ENCODE measurements at regions not wholly inside any gene's neighbourhood (a gene's known extent, or its start where the extent isn't known, plus 50 kb on each side); places are given as distances from the start of the nearest gene placed in this dataset.

DNA sequence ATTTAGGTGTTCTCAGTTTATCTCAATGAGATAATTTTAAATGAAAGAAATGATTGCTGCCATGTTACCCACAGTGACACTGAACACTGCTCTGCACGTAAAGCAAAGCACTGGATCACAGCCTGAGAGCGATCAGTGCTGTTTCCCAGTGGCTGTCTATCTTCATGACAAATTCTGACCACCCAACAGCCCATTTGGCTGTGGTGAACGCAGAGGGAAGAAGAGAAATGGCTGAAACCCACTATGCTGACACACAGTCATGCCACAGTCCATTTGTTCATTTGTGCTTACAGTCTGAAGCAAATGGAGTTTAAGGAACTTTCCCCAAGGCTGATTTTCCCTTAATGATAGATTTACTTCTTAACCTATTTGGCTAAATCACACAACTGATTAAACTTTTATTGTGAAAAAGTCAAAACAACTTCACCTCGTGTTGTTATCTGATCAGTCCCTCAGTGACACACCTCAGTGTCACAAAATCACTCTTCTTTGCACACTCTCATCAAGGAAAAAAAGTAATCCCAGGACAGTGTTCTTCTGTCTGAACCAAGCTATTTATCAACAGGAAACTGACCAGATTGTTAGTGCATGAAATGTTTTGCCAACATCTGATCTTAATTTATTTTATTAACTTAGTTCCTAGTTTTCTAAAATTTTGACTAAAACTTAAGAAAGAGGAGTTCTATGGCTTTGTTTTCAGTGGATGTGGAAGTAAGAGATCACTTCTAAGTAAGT is 225.1 kb downstream of the TBX18 start:
- ChIA-PET CTCF (interaction anchor here (0.7 to 1.5 kb wide), 3 partner anchors 13 to 255 kb away, joined by 3 read pairs; no protein-coding TSS in a partner anchor), POLR2A (no interaction called here)
- H3K9me2 ChIP-seq = peaks cover 4% of the 10 kb centered on the region; the same call in 1 of the 2 replicates
- H3K4me2 ChIP-seq = no peak overlapping the region
- H3K36me3 ChIP-seq (replicated peaks in 1 of 2; ENCODE audit: control insufficient read depth in 1 of 2, insufficient read depth in 2 of 2, low read length in 1 of 2) = no peaks in the 10 kb centered on the region
- no peaks in the 10 kb centered on the region for H3K9me3 ChIP-seq
- 78% methylated on average over 4 of the region's 4 CpGs for WGBS (ENCODE audit: low lambda C conversion rate)
- no peaks in the 10 kb centered on the region for H4K20me1 ChIP-seq (ENCODE audit: insufficient read depth)
- TF ChIP-seq, protein P1, sequence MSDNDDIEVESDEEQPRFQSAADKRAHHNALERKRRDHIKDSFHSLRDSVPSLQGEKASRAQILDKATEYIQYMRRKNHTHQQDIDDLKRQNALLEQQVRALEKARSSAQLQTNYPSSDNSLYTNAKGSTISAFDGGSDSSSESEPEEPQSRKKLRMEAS (IDR thresholded peaks at IDR 0.05; ENCODE audit: low read depth) = no peak
- TF ChIP-seq, protein P2, sequence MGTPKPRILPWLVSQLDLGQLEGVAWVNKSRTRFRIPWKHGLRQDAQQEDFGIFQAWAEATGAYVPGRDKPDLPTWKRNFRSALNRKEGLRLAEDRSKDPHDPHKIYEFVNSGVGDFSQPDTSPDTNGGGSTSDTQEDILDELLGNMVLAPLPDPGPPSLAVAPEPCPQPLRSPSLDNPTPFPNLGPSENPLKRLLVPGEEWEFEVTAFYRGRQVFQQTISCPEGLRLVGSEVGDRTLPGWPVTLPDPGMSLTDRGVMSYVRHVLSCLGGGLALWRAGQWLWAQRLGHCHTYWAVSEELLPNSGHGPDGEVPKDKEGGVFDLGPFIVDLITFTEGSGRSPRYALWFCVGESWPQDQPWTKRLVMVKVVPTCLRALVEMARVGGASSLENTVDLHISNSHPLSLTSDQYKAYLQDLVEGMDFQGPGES (IDR thresholded peaks at IDR 0.05; ENCODE audit: low read depth, low read length) = no peak
- TF ChIP-seq, protein P3, sequence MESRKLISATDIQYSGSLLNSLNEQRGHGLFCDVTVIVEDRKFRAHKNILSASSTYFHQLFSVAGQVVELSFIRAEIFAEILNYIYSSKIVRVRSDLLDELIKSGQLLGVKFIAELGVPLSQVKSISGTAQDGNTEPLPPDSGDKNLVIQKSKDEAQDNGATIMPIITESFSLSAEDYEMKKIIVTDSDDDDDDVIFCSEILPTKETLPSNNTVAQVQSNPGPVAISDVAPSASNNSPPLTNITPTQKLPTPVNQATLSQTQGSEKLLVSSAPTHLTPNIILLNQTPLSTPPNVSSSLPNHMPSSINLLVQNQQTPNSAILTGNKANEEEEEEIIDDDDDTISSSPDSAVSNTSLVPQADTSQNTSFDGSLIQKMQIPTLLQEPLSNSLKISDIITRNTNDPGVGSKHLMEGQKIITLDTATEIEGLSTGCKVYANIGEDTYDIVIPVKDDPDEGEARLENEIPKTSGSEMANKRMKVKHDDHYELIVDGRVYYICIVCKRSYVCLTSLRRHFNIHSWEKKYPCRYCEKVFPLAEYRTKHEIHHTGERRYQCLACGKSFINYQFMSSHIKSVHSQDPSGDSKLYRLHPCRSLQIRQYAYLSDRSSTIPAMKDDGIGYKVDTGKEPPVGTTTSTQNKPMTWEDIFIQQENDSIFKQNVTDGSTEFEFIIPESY (IDR thresholded peaks at IDR 0.05; ENCODE audit: borderline replicate concordance, low read depth) = no peak
- TF ChIP-seq NFIC (IDR thresholded peaks at IDR 0.05; ENCODE audit: borderline replicate concordance) (no peak), FOXM1 (IDR thresholded peaks at IDR 0.05; ENCODE audit: low read depth) (no peak), FOSL2 (IDR thresholded peaks at IDR 0.05; ENCODE audit: borderline replicate concordance, low read depth) (no peak), TCF12 (IDR thresholded peaks at IDR 0.05) (peak; percentile 71), NRF1 (IDR thresholded peaks at IDR 0.05; ENCODE audit: low read depth, low read length) (no peak), GABPA (IDR thresholded peaks at IDR 0.05; ENCODE audit: low read depth) (no peak), RAD21 (IDR thresholded peaks at IDR 0.05; ENCODE audit: low read length) (no peak), JUND (IDR thresholded peaks at IDR 0.05) (no peak), SMC3 (IDR thresholded peaks at IDR 0.05; ENCODE audit: low read depth, low read length) (no peak), RXRA (IDR thresholded peaks at IDR 0.05; ENCODE audit: borderline replicate concordance, low read depth) (no peak), SIN3A (IDR thresholded peaks at IDR 0.05; ENCODE audit: borderline replicate concordance, low read depth, low read length) (no peak), EZH2phosphoT487 (IDR thresholded peaks at IDR 0.05; ENCODE audit: borderline replicate concordance, low read depth) (no peak)
- TF ChIP-seq, protein P4, sequence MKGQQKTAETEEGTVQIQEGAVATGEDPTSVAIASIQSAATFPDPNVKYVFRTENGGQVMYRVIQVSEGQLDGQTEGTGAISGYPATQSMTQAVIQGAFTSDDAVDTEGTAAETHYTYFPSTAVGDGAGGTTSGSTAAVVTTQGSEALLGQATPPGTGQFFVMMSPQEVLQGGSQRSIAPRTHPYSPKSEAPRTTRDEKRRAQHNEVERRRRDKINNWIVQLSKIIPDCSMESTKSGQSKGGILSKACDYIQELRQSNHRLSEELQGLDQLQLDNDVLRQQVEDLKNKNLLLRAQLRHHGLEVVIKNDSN (IDR thresholded peaks at IDR 0.05; ENCODE audit: borderline replicate concordance, low read depth) = no peak
- TF ChIP-seq, protein P5, sequence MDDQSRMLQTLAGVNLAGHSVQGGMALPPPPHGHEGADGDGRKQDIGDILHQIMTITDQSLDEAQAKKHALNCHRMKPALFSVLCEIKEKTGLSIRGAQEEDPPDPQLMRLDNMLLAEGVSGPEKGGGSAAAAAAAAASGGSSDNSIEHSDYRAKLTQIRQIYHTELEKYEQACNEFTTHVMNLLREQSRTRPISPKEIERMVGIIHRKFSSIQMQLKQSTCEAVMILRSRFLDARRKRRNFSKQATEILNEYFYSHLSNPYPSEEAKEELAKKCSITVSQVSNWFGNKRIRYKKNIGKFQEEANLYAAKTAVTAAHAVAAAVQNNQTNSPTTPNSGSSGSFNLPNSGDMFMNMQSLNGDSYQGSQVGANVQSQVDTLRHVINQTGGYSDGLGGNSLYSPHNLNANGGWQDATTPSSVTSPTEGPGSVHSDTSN (IDR thresholded peaks at IDR 0.05) = peak; percentile 32
- no peak overlapping the region for H2AFZ ChIP-seq (ENCODE audit: low read depth)
- H3K27me3 ChIP-seq (ENCODE audit: insufficient read depth) = no peaks in the 10 kb centered on the region
- no peaks in the 10 kb centered on the region for H3K79me2 ChIP-seq (ENCODE audit: insufficient read depth)
- no peak overlapping the region for H3K4me3 ChIP-seq (ENCODE audit: low read depth in 2 of 2, low read length in 1 of 2)
- no peak overlapping the region for H3K9ac ChIP-seq
- DNase-seq = no peak
- peak overlapping the region; percentile 33 to 79; a peak in 3 of 4 replicates for H3K27ac ChIP-seq (ENCODE audit: low read depth in 2 of 2, low read length in 1 of 2)
- peaks cover 0 to 3% of the 10 kb centered on the region in 2 experiments; a peak in 2 of 4 replicates for H3K4me1 ChIP-seq (ENCODE audit: control insufficient read depth in 1 of 2, insufficient read depth in 2 of 2, low read depth in 1 of 2, low read length in 1 of 2)
- H3F3A ChIP-seq (replicated peaks; ENCODE audit: insufficient read depth) = no peaks in the 10 kb centered on the region
